Neural cell (in vitro differentiated cells): ENCODE measurements at regions not wholly inside any gene's neighbourhood (a gene's known extent, or its start where the extent isn't known, plus 50 kb on each side); places are given as distances from the start of the nearest gene placed in this dataset.

ENCODE experiments used
- H2AFZ ChIP-seq: fragments of 200-600, 300-800 bp; sonication (generic), shearing (Covaris generic); 2 replicates; pipeline ENCODE4 v1.6.0; 2014; ENCODE audit warnings: low read depth, mild to moderate bottlenecking, antibody characterized with exemption, low read length, moderate library complexity
- H3F3A ChIP-seq: fragments of 200-600 bp; shearing (Covaris generic); 2 replicates; pipeline ENCODE4 v1.6.1; 2016; ENCODE audit warnings: mild to moderate bottlenecking, moderate library complexity, mixed read lengths, antibody characterized with exemption, low read length; ENCODE audit not compliant: insufficient read depth, poor library complexity, severe bottlenecking
- H3K27ac ChIP-seq: fragments of 200-600, 300-800 bp; sonication (generic), shearing (Covaris generic); 2 replicates; pipeline ENCODE4 v1.5.1; 2014; ENCODE audit warnings: mild to moderate bottlenecking, low read length, moderate library complexity
- H3K27me3 ChIP-seq: fragments of 300-800, 200-600 bp; sonication (generic), shearing (Covaris generic); 2 replicates; pipeline ENCODE4 v1.6.0; 2014; ENCODE audit warnings: mild to moderate bottlenecking, low read depth, low read length, moderate library complexity; ENCODE audit not compliant: insufficient read depth
- H3K36me3 ChIP-seq: fragments of 300-800, 200-600 bp; sonication (generic), shearing (Covaris generic); 2 replicates; pipeline ENCODE4 v1.5.1; 2014; ENCODE audit warnings: mild to moderate bottlenecking, antibody characterized with exemption, low read length, moderate library complexity; ENCODE audit not compliant: insufficient read depth
- H3K4me2 ChIP-seq: fragments of 300-800, 200-600 bp; sonication (generic), shearing (Covaris generic); 2 replicates; pipeline ENCODE4 v1.6.0; 2014; ENCODE audit warnings: mild to moderate bottlenecking, low read length
- H3K4me3 ChIP-seq: fragments of 300-800, 200-600 bp; sonication (generic), shearing (Covaris generic); 2 replicates; pipeline ENCODE4 v1.5.1; 2014; ENCODE audit warnings: mild to moderate bottlenecking, low read length, moderate library complexity
- H3K79me2 ChIP-seq: fragments of 200-600 bp; shearing (Covaris generic); replicated peaks from 2 replicates; pipeline ENCODE4 v1.6.0; 2014; ENCODE audit warnings: mild to moderate bottlenecking, low read length, moderate library complexity; ENCODE audit not compliant: insufficient read depth
- H3K9ac ChIP-seq: fragments of 300-800, 200-600 bp; sonication (generic), shearing (Covaris generic); 2 replicates; pipeline ENCODE4 v1.6.1; 2016; ENCODE audit warnings: mild to moderate bottlenecking, low read length, mixed read lengths
- H3K9me2 ChIP-seq: fragments of 200-600 bp; shearing (Covaris generic); 2 replicates; pipeline ENCODE4 v1.6.1; 2016; ENCODE audit warnings: mild to moderate bottlenecking, low read length, mixed read lengths; ENCODE audit not compliant: insufficient read depth
- H3K9me3 ChIP-seq: fragments of 200-600, 300-800 bp; sonication (generic), shearing (Covaris generic); 2 replicates; pipeline ENCODE4 v1.6.1; 2016; ENCODE audit warnings: mild to moderate bottlenecking, mixed run types, low read length, moderate library complexity, mixed read lengths
- H4K20me1 ChIP-seq: fragments of 200-600 bp; shearing (Covaris generic); 2 replicates; pipeline ENCODE4 v1.6.1; 2016; ENCODE audit warnings: mild to moderate bottlenecking, mixed run types; ENCODE audit not compliant: insufficient read depth
- EP300 ChIP-seq: fragments of 450-650 bp; conservative IDR thresholded peaks from 2 replicates; pipeline ENCODE4 v1.6.1; 2014; ENCODE audit warnings: antibody characterized with exemption, mild to moderate bottlenecking, moderate library complexity; ENCODE audit not compliant: poor library complexity, severe bottlenecking
- EZH2 ChIP-seq: fragments of 200-600, 300-800 bp; shearing (Covaris generic), sonication (generic); IDR thresholded peaks from 2 replicates; pipeline ENCODE4 v1.6.1; 2014; ENCODE audit warnings: antibody characterized with exemption, low read length, borderline replicate concordance, mild to moderate bottlenecking; ENCODE audit not compliant: insufficient read depth, poor library complexity, severe bottlenecking
- MXI1 ChIP-seq: fragments of 450-650 bp; conservative IDR thresholded peaks from 2 replicates; pipeline ENCODE4 v1.6.1; 2014; ENCODE audit warnings: antibody characterized with exemption, mild to moderate bottlenecking; ENCODE audit not compliant: poor library complexity, severe bottlenecking
- POLR2AphosphoS5 ChIP-seq: IDR thresholded peaks from 2 replicates; pipeline ENCODE4 v1.6.1; 2012
- RAD21 ChIP-seq: fragments of 450-650 bp; conservative IDR thresholded peaks from 2 replicates; pipeline ENCODE4 v1.6.1; 2014; ENCODE audit warnings: antibody characterized with exemption, mild to moderate bottlenecking, moderate library complexity
- SMC3 ChIP-seq: fragments of 450-650 bp; conservative IDR thresholded peaks from 2 replicates; pipeline ENCODE4 v1.6.1; 2014; ENCODE audit warnings: antibody characterized with exemption, mild to moderate bottlenecking, moderate library complexity; ENCODE audit not compliant: poor library complexity
- TAF1 ChIP-seq: IDR thresholded peaks from 2 replicates; pipeline ENCODE4 v1.6.1; 2012; ENCODE audit warnings: low read depth
- TF ChIP-seq, protein P1 (sequence below): IDR thresholded peaks from 2 replicates; pipeline ENCODE4 v1.6.1; 2012; ENCODE audit warnings: borderline replicate concordance
- TF ChIP-seq, protein P2 (sequence below): fragments of 450-650 bp; IDR thresholded peaks from 2 replicates; pipeline ENCODE4 v1.5.1; 2014; ENCODE audit warnings: antibody characterized with exemption, mild to moderate bottlenecking, moderate library complexity; ENCODE audit not compliant: poor library complexity, severe bottlenecking

DNA sequence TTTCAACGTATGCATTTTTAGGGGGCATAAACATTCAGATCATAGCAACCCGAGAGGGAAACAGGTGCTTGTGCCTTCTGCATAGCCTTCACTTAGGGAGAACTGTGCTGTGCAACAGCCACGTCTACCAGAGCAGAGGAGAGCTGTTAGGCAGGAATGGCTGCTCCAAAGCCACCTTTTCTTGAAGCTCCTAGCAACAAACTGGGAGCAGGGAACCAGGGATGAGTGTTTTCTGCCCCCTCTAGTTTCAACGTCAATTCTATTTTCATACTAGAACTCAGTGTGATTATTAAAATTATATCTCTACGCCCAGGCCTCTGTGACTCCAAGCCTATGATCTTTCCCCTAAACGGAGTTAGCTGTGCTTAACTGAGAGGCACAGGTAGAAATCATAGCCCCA is 290.0 kb downstream of the HAPSTR1 start:
- no peaks in the 10 kb centered on the region for H4K20me1 ChIP-seq
- no peak overlapping the region for H3K4me3 ChIP-seq
- no peaks in the 10 kb centered on the region for H3K79me2 ChIP-seq
- no peaks in the 10 kb centered on the region for H3K36me3 ChIP-seq
- H3K4me2 ChIP-seq: no peak overlapping the region
- no peak overlapping the region for H3K9ac ChIP-seq
- H3K9me3 ChIP-seq: no peaks in the 10 kb centered on the region
- H2AFZ ChIP-seq: no peak overlapping the region
- H3K27me3 ChIP-seq: no peaks in the 10 kb centered on the region
- no peak for TF ChIP-seq EP300
- TF ChIP-seq EZH2: no peak
- TF ChIP-seq SMC3: no peak
- TF ChIP-seq, protein P1, sequence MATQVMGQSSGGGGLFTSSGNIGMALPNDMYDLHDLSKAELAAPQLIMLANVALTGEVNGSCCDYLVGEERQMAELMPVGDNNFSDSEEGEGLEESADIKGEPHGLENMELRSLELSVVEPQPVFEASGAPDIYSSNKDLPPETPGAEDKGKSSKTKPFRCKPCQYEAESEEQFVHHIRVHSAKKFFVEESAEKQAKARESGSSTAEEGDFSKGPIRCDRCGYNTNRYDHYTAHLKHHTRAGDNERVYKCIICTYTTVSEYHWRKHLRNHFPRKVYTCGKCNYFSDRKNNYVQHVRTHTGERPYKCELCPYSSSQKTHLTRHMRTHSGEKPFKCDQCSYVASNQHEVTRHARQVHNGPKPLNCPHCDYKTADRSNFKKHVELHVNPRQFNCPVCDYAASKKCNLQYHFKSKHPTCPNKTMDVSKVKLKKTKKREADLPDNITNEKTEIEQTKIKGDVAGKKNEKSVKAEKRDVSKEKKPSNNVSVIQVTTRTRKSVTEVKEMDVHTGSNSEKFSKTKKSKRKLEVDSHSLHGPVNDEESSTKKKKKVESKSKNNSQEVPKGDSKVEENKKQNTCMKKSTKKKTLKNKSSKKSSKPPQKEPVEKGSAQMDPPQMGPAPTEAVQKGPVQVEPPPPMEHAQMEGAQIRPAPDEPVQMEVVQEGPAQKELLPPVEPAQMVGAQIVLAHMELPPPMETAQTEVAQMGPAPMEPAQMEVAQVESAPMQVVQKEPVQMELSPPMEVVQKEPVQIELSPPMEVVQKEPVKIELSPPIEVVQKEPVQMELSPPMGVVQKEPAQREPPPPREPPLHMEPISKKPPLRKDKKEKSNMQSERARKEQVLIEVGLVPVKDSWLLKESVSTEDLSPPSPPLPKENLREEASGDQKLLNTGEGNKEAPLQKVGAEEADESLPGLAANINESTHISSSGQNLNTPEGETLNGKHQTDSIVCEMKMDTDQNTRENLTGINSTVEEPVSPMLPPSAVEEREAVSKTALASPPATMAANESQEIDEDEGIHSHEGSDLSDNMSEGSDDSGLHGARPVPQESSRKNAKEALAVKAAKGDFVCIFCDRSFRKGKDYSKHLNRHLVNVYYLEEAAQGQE: no peak
- no peak for TF ChIP-seq POLR2AphosphoS5
- TF ChIP-seq RAD21: no peak
- no peak for TF ChIP-seq MXI1
- no peak for TF ChIP-seq TAF1
- TF ChIP-seq, protein P2, sequence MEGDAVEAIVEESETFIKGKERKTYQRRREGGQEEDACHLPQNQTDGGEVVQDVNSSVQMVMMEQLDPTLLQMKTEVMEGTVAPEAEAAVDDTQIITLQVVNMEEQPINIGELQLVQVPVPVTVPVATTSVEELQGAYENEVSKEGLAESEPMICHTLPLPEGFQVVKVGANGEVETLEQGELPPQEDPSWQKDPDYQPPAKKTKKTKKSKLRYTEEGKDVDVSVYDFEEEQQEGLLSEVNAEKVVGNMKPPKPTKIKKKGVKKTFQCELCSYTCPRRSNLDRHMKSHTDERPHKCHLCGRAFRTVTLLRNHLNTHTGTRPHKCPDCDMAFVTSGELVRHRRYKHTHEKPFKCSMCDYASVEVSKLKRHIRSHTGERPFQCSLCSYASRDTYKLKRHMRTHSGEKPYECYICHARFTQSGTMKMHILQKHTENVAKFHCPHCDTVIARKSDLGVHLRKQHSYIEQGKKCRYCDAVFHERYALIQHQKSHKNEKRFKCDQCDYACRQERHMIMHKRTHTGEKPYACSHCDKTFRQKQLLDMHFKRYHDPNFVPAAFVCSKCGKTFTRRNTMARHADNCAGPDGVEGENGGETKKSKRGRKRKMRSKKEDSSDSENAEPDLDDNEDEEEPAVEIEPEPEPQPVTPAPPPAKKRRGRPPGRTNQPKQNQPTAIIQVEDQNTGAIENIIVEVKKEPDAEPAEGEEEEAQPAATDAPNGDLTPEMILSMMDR: no peak
- H3K9me2 ChIP-seq: no peaks in the 10 kb centered on the region
- no peak overlapping the region for H3K27ac ChIP-seq
- H3F3A ChIP-seq: no peaks in the 10 kb centered on the region

DNA sequence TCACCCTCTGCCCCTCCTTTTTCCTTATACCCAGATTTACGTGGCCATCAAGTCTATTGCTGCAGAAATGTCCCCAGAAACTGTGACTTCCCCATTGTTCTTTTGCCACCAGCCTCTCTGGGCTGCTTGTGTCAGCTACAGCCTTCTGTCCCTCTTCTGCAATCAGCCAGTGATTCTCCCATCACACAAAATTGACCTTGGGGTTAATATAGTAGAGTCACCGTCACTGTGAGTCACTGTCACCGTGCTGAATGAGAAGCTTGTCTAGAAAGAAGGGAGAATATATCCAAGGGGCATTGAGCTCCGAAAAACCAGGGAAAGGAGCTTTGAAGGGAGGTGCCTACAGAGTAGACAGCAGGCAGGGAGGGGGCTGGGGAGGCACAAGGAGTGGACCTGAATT is 290.5 kb downstream of the HAPSTR1 start:
- H3K36me3 ChIP-seq: no peaks in the 10 kb centered on the region
- H3K27me3 ChIP-seq: no peaks in the 10 kb centered on the region
- H3K9me2 ChIP-seq: no peaks in the 10 kb centered on the region
- no peaks in the 10 kb centered on the region for H3K79me2 ChIP-seq
- no peak for TF ChIP-seq RAD21
- TF ChIP-seq, protein P2: no peak
- no peak for TF ChIP-seq SMC3
- TF ChIP-seq EP300: no peak
- TF ChIP-seq TAF1: no peak
- TF ChIP-seq, protein P1: no peak
- TF ChIP-seq POLR2AphosphoS5: no peak
- no peak for TF ChIP-seq EZH2
- TF ChIP-seq MXI1: no peak
- H3F3A ChIP-seq: no peaks in the 10 kb centered on the region
- no peak overlapping the region for H3K4me2 ChIP-seq
- no peak overlapping the region for H2AFZ ChIP-seq
- no peaks in the 10 kb centered on the region for H4K20me1 ChIP-seq
- no peak overlapping the region for H3K9ac ChIP-seq
- no peak overlapping the region for H3K27ac ChIP-seq
- no peaks in the 10 kb centered on the region for H3K9me3 ChIP-seq
- H3K4me3 ChIP-seq: no peak overlapping the region
